ENCODE measurements at regions not wholly inside any gene's neighbourhood (a gene's known extent, or its start where the extent isn't known, plus 50 kb on each side); places are given as distances from the start of the nearest gene placed in this dataset.

DNA sequence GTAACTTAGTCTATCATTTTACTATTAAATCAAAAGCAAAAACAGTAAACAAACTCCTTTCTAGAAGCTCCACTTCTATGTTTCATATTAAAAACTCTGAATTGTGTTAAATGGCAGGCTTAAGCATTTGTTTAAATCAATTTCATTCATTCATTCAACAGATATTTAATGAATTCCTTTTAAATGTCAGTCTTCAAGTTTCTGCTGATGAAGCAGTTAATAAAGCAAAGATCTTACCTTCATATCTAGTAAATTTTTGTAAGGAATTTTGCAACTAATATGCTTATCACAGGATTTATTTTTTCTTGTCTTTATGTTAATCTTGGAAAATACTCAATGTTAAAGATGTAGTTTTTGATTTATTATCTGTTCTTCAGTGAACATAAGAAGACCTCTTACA, 54.1 kb upstream of the RGS18 start:
- H3K4me1 Mint-ChIP-seq (ENCODE audit: low read depth, unreplicated experiment): peaks cover 9% of the 10 kb centered on the region
- no peak for TF ChIP-seq CTCF (IDR thresholded peaks at IDR 0.05; ENCODE audit: unreplicated experiment)
- no peak for DNase-seq
- H3K27ac Mint-ChIP-seq (ENCODE audit: unreplicated experiment): no peak overlapping the region
- intact Hi-C loops (cut with micrococcal nuclease; ENCODE audit: unreplicated experiment): no loop called here
- no TSS peak for BruUV-seq (replicated peaks)
- no peaks in the 10 kb centered on the region for H3K36me3 Mint-ChIP-seq (ENCODE audit: insufficient read depth, unreplicated experiment)
- peaks cover 2% of the 10 kb centered on the region for H3K9me3 Mint-ChIP-seq (ENCODE audit: low read depth, unreplicated experiment)
- H3K4me3 Mint-ChIP-seq (ENCODE audit: low read depth, unreplicated experiment): no peak overlapping the region
- CTCF ChIA-PET: no interaction called here
- no peaks in the 10 kb centered on the region for H3K27me3 Mint-ChIP-seq (ENCODE audit: unreplicated experiment)

DNA sequence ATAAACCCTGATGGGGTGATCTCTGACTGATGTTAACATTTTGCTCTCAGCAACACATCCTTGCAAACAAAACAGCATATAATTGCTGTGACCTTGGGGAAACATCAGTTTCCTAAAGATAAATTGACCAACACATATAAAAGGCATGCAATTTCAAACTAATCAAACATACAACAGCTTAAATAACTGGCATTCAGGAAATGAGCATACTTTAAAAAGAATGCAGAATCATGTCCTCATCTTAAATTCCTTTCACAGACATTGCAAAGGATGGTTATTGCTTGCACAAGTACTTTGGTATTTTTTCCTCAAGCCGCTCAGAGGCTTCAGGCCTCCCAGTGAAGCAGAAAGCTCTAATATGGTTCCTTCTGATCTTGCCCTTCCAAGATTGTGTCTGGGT, 53.4 kb upstream of the RGS18 start:
- no peaks in the 10 kb centered on the region for H3K36me3 Mint-ChIP-seq (ENCODE audit: insufficient read depth, unreplicated experiment)
- DNase-seq: no peak
- intact Hi-C loops (cut with micrococcal nuclease; ENCODE audit: unreplicated experiment): no loop called here
- BruUV-seq (replicated peaks): no TSS peak
- peaks cover 2% of the 10 kb centered on the region for H3K9me3 Mint-ChIP-seq (ENCODE audit: low read depth, unreplicated experiment)
- CTCF ChIA-PET: no interaction called here
- H3K27ac Mint-ChIP-seq (ENCODE audit: unreplicated experiment): no peak overlapping the region
- no peak for TF ChIP-seq CTCF (IDR thresholded peaks at IDR 0.05; ENCODE audit: unreplicated experiment)
- H3K4me3 Mint-ChIP-seq (ENCODE audit: low read depth, unreplicated experiment): no peak overlapping the region
- H3K27me3 Mint-ChIP-seq (ENCODE audit: unreplicated experiment): no peaks in the 10 kb centered on the region
- H3K4me1 Mint-ChIP-seq (ENCODE audit: low read depth, unreplicated experiment): peaks cover 9% of the 10 kb centered on the region

- no peak overlapping the region for H3K4me3 Mint-ChIP-seq (ENCODE audit: low read depth, unreplicated experiment)
- DNase-seq: no peak
- no peaks in the 10 kb centered on the region for H3K36me3 Mint-ChIP-seq (ENCODE audit: insufficient read depth, unreplicated experiment)
- CTCF ChIA-PET: interaction anchor here (0.6 kb wide), 1 partner anchor 11 kb away, joined by 3 read pairs; no protein-coding TSS in a partner anchor
- no peaks in the 10 kb centered on the region for H3K27me3 Mint-ChIP-seq (ENCODE audit: unreplicated experiment)
- no peaks in the 10 kb centered on the region for H3K4me1 Mint-ChIP-seq (ENCODE audit: low read depth, unreplicated experiment)
- H3K27ac Mint-ChIP-seq (ENCODE audit: unreplicated experiment): no peak overlapping the region
- H3K9me3 Mint-ChIP-seq (ENCODE audit: low read depth, unreplicated experiment): no peaks in the 10 kb centered on the region
- BruUV-seq (replicated peaks): no TSS peak
- intact Hi-C loops (cut with micrococcal nuclease; ENCODE audit: unreplicated experiment): no loop called here
- no peak for TF ChIP-seq CTCF (IDR thresholded peaks at IDR 0.05; ENCODE audit: unreplicated experiment)
These were observed 50.1 kb upstream of the RGS18 start for GRCh38 chr1:192108161-192108560.

All from Calu3 (cell line).